Spleen (tissue), 7 donors: ENCODE measurements at regions not wholly inside any gene's neighbourhood (a gene's known extent, or its start where the extent isn't known, plus 50 kb on each side); places are given as distances from the start of the nearest gene placed in this dataset.

Source experiments
- POLR2A ChIP-seq, 3 donors: fragments of 450-650 bp; IDR thresholded peaks; one replicate each; pipeline ENCODE4 v1.5.1; 2017; ENCODE audit warnings: antibody characterized with exemption in 3 of 3, mild to moderate bottlenecking in 1 of 3
- POLR2AphosphoS5 ChIP-seq, 3 donors: sonication (generic); formaldehyde crosslinking; IDR thresholded peaks; one replicate each; pipeline ENCODE4 v1.5.1; 2017; ENCODE audit warnings: antibody characterized with exemption in 3 of 3
- TF ChIP-seq, protein P1 (sequence below), 11 experiments: fragments of 200-600 bp in 7 of 11; fragments of 450-650 bp in 4 of 11; sonication (generic) in 4 of 11; IDR thresholded peaks in 8 of 11; conservative IDR thresholded peaks in 3 of 11; 1 replicate in 7 of 11; 2 replicates in 4 of 11; pipeline versions ENCODE4 v1.4.0 to v1.8.0; 2016 to 2021; ENCODE audit warnings: antibody characterized with exemption in 11 of 11, inconsistent platforms in 4 of 11, mild to moderate bottlenecking in 1 of 11
- donor health status: DM: no; HTN: no; CAD: no; lungs with moderate emphysema.
- donor health status: DM: no; HTN: no; CAD: no.
- donor health status: DM: no; HTN: no; CAD: no.

DNA sequence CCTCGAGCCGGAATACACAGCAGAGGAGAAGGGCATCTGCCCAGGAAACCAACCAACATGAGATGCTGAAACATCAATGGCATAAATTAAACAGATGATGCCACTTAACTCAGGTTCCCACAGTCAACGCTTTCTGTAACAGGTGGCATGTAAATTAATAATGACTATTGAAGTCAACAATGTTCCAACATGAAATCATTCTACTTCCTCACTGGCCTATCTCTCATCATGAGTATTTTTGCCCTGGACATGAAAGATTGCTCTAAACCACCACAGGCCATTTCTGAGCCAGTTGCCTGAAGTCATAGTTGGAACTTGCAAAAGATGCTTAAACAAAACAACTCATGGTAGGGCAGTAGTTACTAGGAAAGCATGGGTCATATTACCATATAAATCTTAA is 397.9 kb upstream of the JARID2 start:
- TF ChIP-seq, protein P1, sequence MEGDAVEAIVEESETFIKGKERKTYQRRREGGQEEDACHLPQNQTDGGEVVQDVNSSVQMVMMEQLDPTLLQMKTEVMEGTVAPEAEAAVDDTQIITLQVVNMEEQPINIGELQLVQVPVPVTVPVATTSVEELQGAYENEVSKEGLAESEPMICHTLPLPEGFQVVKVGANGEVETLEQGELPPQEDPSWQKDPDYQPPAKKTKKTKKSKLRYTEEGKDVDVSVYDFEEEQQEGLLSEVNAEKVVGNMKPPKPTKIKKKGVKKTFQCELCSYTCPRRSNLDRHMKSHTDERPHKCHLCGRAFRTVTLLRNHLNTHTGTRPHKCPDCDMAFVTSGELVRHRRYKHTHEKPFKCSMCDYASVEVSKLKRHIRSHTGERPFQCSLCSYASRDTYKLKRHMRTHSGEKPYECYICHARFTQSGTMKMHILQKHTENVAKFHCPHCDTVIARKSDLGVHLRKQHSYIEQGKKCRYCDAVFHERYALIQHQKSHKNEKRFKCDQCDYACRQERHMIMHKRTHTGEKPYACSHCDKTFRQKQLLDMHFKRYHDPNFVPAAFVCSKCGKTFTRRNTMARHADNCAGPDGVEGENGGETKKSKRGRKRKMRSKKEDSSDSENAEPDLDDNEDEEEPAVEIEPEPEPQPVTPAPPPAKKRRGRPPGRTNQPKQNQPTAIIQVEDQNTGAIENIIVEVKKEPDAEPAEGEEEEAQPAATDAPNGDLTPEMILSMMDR (IDR thresholded peaks at IDR 0.05 in 8 of 11, conservative IDR thresholded peaks at IDR 0.05 in 3 of 11) = no peak
- TF ChIP-seq POLR2AphosphoS5 (IDR thresholded peaks at IDR 0.05) (no peak), POLR2A (IDR thresholded peaks at IDR 0.05) (no peak)
